ENCODE measurements at regions not wholly inside any gene's neighbourhood (a gene's known extent, or its start where the extent isn't known, plus 50 kb on each side); places are given as distances from the start of the nearest gene placed in this dataset.

DNA sequence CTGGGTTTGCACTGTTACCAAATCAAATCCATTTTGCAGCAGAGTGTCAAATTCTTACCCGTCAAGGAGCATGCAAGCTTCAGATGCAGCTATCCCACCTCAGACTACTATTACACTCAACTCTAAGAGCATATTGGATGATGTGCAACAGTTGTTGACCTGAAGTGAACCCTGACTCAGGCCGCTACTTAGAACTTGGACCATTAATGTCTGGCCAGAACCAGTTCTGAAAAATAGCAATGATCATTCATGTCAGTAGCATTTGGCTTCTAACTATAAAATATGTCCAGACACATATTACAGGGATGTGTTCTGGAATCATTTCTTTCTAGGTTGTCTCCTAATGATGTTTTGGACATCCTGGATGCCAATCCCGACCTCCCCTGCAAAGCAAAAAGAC, 135.5 kb upstream of the PKDCC start:
- WGBS (ENCODE audit: insufficient coverage): no CpG with 5 or more reads among the region's 3 CpGs
- Histone ChIP-seq H3K4me1 (ENCODE audit: control insufficient read depth in 1 of 2, insufficient read depth in 2 of 2, low read length in 2 of 2) (no peaks in the 10 kb centered on the region), H3K9me3 (replicated peaks in 1 of 2; ENCODE audit: control insufficient read depth in 1 of 2, insufficient read depth in 1 of 2, low read length in 2 of 2) (no peaks in the 10 kb centered on the region), H3K4me2 (replicated peaks; ENCODE audit: extremely low read depth, low read length, poor library complexity, severe bottlenecking) (no peak overlapping the region), H3K79me2 (ENCODE audit: insufficient read depth, low read length) (no peaks in the 10 kb centered on the region), H3K36me3 (replicated peaks in 1 of 2; ENCODE audit: control insufficient read depth in 1 of 2, insufficient read depth in 2 of 2, low read length in 2 of 2) (no peaks in the 10 kb centered on the region), H2AFZ (ENCODE audit: insufficient read depth, low read depth, low read length, poor library complexity, severe bottlenecking) (no peak overlapping the region), H4K20me1 (ENCODE audit: insufficient read depth, low read length) (no peaks in the 10 kb centered on the region), H3K27ac (ENCODE audit: low read depth in 1 of 2, low read length in 2 of 2) (no peak overlapping the region), H3K27me3 (ENCODE audit: control insufficient read depth in 2 of 2, insufficient read depth in 2 of 2, low read length in 2 of 2) (no peaks in the 10 kb centered on the region), H3K4me3 (replicated peaks in 1 of 3; ENCODE audit: low read depth in 2 of 3, low read length in 3 of 3) (no peak overlapping the region), H3K9ac (ENCODE audit: insufficient read depth, low read length, poor library complexity, severe bottlenecking) (no peak overlapping the region)
- Mint-ChIP-seq H3K9me3 (peaks cover 0 to 4% (median 0%) of the 10 kb centered on the region in 7 donors), H3K36me3 (no peaks in the 10 kb centered on the region), H3K27ac (no peak overlapping the region), H3K27me3 (ENCODE audit: low read depth in 3 of 3) (peaks cover 0 to 7% (median 5%) of the 10 kb centered on the region in 3 donors), H3K4me1 (peaks cover 5% of the 10 kb centered on the region), H3K4me3 (no peak overlapping the region)
- intact Hi-C loops (cut with micrococcal nuclease): no loop called here
- no peak for DNase-seq
- TF ChIP-seq, protein P1, sequence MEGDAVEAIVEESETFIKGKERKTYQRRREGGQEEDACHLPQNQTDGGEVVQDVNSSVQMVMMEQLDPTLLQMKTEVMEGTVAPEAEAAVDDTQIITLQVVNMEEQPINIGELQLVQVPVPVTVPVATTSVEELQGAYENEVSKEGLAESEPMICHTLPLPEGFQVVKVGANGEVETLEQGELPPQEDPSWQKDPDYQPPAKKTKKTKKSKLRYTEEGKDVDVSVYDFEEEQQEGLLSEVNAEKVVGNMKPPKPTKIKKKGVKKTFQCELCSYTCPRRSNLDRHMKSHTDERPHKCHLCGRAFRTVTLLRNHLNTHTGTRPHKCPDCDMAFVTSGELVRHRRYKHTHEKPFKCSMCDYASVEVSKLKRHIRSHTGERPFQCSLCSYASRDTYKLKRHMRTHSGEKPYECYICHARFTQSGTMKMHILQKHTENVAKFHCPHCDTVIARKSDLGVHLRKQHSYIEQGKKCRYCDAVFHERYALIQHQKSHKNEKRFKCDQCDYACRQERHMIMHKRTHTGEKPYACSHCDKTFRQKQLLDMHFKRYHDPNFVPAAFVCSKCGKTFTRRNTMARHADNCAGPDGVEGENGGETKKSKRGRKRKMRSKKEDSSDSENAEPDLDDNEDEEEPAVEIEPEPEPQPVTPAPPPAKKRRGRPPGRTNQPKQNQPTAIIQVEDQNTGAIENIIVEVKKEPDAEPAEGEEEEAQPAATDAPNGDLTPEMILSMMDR (IDR thresholded peaks at IDR 0.05): no peak

DNA sequence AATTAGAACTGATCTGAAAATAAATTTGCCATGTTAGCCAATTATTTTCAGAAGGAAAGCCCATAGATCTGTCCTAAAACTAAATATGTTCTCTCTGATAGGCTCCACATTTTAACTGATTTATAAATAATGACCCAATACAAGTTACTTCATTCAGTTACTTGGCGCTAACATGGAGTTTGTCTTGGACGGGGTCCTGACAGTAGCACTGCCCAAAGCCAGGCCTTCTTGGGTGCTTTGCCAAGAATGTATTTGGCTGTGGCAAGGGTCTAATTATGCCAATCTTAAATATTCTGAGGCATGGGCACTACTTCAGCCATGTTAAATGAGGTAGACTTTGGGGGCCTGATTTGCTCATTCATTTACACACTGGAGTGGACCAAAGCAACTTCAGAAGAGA, 135.0 kb upstream of the PKDCC start:
- no peak for DNase-seq
- Histone ChIP-seq H3K9me3 (replicated peaks in 1 of 2; ENCODE audit: control insufficient read depth in 1 of 2, insufficient read depth in 1 of 2, low read length in 2 of 2) (no peaks in the 10 kb centered on the region), H3K4me1 (ENCODE audit: control insufficient read depth in 1 of 2, insufficient read depth in 2 of 2, low read length in 2 of 2) (no peaks in the 10 kb centered on the region), H3K27ac (ENCODE audit: low read depth in 1 of 2, low read length in 2 of 2) (no peak overlapping the region), H3K9ac (ENCODE audit: insufficient read depth, low read length, poor library complexity, severe bottlenecking) (no peak overlapping the region), H4K20me1 (ENCODE audit: insufficient read depth, low read length) (no peaks in the 10 kb centered on the region), H3K4me2 (replicated peaks; ENCODE audit: extremely low read depth, low read length, poor library complexity, severe bottlenecking) (no peak overlapping the region), H3K27me3 (ENCODE audit: control insufficient read depth in 2 of 2, insufficient read depth in 2 of 2, low read length in 2 of 2) (no peaks in the 10 kb centered on the region), H3K4me3 (replicated peaks in 1 of 3; ENCODE audit: low read depth in 2 of 3, low read length in 3 of 3) (no peak overlapping the region), H3K36me3 (replicated peaks in 1 of 2; ENCODE audit: control insufficient read depth in 1 of 2, insufficient read depth in 2 of 2, low read length in 2 of 2) (no peaks in the 10 kb centered on the region), H3K79me2 (ENCODE audit: insufficient read depth, low read length) (no peaks in the 10 kb centered on the region), H2AFZ (ENCODE audit: insufficient read depth, low read depth, low read length, poor library complexity, severe bottlenecking) (no peak overlapping the region)
- Mint-ChIP-seq H3K36me3 (no peaks in the 10 kb centered on the region), H3K9me3 (peaks cover 0 to 4% (median 0%) of the 10 kb centered on the region in 7 donors), H3K4me1 (peaks cover 5% of the 10 kb centered on the region), H3K27me3 (ENCODE audit: low read depth in 3 of 3) (peaks cover 0 to 7% (median 5%) of the 10 kb centered on the region in 3 donors), H3K27ac (no peak overlapping the region), H3K4me3 (no peak overlapping the region)
- intact Hi-C loops (cut with micrococcal nuclease): no loop called here
- TF ChIP-seq, protein P1 (IDR thresholded peaks at IDR 0.05): no peak
- no CpG with 5 or more reads among the region's 2 CpGs for WGBS (ENCODE audit: insufficient coverage)
